ENCODE measurements at regions not wholly inside any gene's neighbourhood (a gene's known extent, or its start where the extent isn't known, plus 50 kb on each side); places are given as distances from the start of the nearest gene placed in this dataset.

- no peak for DNase-seq
- Histone ChIP-seq H3K4me1 (ENCODE audit: control insufficient read depth, low read depth, low read length) (no peaks in the 10 kb centered on the region), H4K5ac (ENCODE audit: low read length) (no peak overlapping the region), H3K4me2 (ENCODE audit: low read length) (no peak overlapping the region), H3K36me3 (ENCODE audit: control insufficient read depth, insufficient read depth, low read length) (no peaks in the 10 kb centered on the region), H2BK120ac (ENCODE audit: low read depth, low read length) (no peak overlapping the region), H3K4ac (ENCODE audit: low read depth, low read length) (no peak overlapping the region), H3K79me1 (ENCODE audit: low read length) (no peaks in the 10 kb centered on the region), H3K4me3 (ENCODE audit: low read length) (no peak overlapping the region), H3K9ac (ENCODE audit: low read length) (no peak overlapping the region), H3K27me3 (ENCODE audit: insufficient read depth, low read length, poor library complexity) (no peaks in the 10 kb centered on the region), H2BK15ac (replicated peaks; ENCODE audit: low read depth) (no peak overlapping the region), H3K79me2 (ENCODE audit: control insufficient read depth, insufficient read depth, low read length) (no peaks in the 10 kb centered on the region), H2BK5ac (ENCODE audit: low read length) (no peak overlapping the region), H3K23ac (ENCODE audit: low read length) (no peak overlapping the region), H4K8ac (ENCODE audit: low read depth, low read length) (no peak overlapping the region), H3K18ac (ENCODE audit: low read length) (no peak overlapping the region), H2AK5ac (ENCODE audit: low read length) (no peak overlapping the region), H3K56ac (ENCODE audit: low read length) (no peak overlapping the region), H3K27ac (ENCODE audit: low read depth, low read length) (no peak overlapping the region)
- WGBS (ENCODE audit: extremely low coverage, insufficient coverage, low lambda C conversion rate): no CpG with 5 or more reads among the region's 7 CpGs
These were observed 131.4 kb downstream of the CHIC2 start for GRCh38 chr4:53932796-53933610.

DNA sequence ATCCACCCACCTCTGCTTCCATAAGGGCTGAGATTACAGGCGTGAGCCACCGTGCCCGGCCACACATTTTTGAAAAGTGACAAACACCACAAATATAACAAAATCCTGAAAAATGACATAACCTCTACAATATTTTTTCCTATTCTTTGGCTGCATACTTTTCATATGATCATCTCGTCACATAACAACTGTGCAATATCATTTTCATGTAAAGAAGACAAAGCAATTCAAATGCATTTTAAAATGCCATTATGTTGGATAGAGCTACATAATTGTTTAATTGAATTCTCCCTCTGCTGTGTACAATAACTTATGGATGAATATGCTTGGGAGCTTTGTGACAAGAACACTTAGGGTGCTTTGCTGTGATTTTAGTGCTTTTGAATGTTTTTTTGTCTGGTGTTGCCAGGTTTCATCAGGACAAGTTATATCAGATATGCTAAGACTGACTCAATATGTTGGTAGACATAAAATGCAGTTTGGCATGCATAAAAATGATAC is 132.9 kb downstream of the CHIC2 start:
- Histone ChIP-seq H2BK120ac (ENCODE audit: low read depth, low read length) (no peak overlapping the region), H3K79me2 (ENCODE audit: control insufficient read depth, insufficient read depth, low read length) (no peaks in the 10 kb centered on the region), H3K9ac (ENCODE audit: low read length) (no peak overlapping the region), H3K4me3 (ENCODE audit: low read length) (no peak overlapping the region), H4K8ac (ENCODE audit: low read depth, low read length) (no peak overlapping the region), H3K36me3 (ENCODE audit: control insufficient read depth, insufficient read depth, low read length) (no peaks in the 10 kb centered on the region), H3K23ac (ENCODE audit: low read length) (no peak overlapping the region), H3K56ac (ENCODE audit: low read length) (no peak overlapping the region), H3K79me1 (ENCODE audit: low read length) (no peaks in the 10 kb centered on the region), H2AK5ac (ENCODE audit: low read length) (no peak overlapping the region), H3K4me2 (ENCODE audit: low read length) (no peak overlapping the region), H3K18ac (ENCODE audit: low read length) (no peak overlapping the region), H2BK15ac (replicated peaks; ENCODE audit: low read depth) (no peak overlapping the region), H2BK5ac (ENCODE audit: low read length) (no peak overlapping the region), H3K27me3 (ENCODE audit: insufficient read depth, low read length, poor library complexity) (no peaks in the 10 kb centered on the region), H4K5ac (ENCODE audit: low read length) (no peak overlapping the region), H3K27ac (ENCODE audit: low read depth, low read length) (no peak overlapping the region), H3K4ac (ENCODE audit: low read depth, low read length) (no peak overlapping the region), H3K4me1 (ENCODE audit: control insufficient read depth, low read depth, low read length) (no peaks in the 10 kb centered on the region)
- no CpG with 5 or more reads among the region's 4 CpGs for WGBS (ENCODE audit: extremely low coverage, insufficient coverage, low lambda C conversion rate)
- no peak for DNase-seq

DNA sequence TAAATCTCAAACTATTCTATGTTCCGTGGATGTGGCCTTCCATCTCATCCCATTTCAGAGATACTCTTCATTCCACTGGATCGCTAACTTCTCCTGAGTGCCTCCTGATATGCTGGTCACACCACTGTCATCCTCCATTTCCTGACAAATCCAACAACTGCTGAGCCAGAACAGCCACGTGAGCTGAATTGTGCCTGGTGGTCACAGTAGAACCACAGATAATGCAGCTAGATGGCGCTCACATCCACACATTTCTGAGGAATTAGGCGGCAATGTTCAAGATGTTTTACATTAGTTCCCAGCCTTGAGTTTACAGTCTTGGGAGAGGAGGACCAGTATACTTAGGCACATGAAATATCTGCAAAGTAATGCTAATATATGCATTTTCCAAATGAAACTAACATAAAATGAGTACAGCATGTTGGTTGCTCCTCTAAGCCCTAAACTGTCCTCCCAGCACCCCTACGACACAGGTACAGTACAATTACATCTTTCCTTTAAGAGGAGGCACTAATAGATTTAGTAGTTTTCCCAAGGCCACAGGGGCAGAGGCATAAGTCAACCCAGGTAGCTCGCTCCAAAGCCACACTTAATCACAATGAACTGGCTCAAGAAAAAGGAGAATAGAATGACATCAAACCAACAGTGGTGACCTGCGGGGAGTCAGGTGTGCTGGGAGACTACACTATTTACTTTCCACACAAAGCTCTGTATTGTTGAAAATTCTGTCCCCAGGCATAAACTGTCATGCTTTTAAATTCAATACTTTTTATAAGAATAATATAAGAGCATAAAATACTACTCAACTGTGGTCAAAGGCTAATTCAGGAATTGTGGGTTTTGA is 134.2 kb downstream of the CHIC2 start:
- Histone ChIP-seq H3K23ac (ENCODE audit: low read length) (no peak overlapping the region), H3K36me3 (ENCODE audit: control insufficient read depth, insufficient read depth, low read length) (no peaks in the 10 kb centered on the region), H4K8ac (ENCODE audit: low read depth, low read length) (no peak overlapping the region), H2BK15ac (replicated peaks; ENCODE audit: low read depth) (no peak overlapping the region), H2BK120ac (ENCODE audit: low read depth, low read length) (no peak overlapping the region), H2BK5ac (ENCODE audit: low read length) (no peak overlapping the region), H3K4me2 (ENCODE audit: low read length) (no peak overlapping the region), H2AK5ac (ENCODE audit: low read length) (no peak overlapping the region), H3K4ac (ENCODE audit: low read depth, low read length) (no peak overlapping the region), H3K79me2 (ENCODE audit: control insufficient read depth, insufficient read depth, low read length) (no peaks in the 10 kb centered on the region), H3K4me1 (ENCODE audit: control insufficient read depth, low read depth, low read length) (no peaks in the 10 kb centered on the region), H3K27me3 (ENCODE audit: insufficient read depth, low read length, poor library complexity) (no peaks in the 10 kb centered on the region), H3K56ac (ENCODE audit: low read length) (peak overlapping the region; percentile 47), H3K18ac (ENCODE audit: low read length) (no peak overlapping the region), H3K79me1 (ENCODE audit: low read length) (no peaks in the 10 kb centered on the region), H3K27ac (ENCODE audit: low read depth, low read length) (no peak overlapping the region), H3K4me3 (ENCODE audit: low read length) (no peak overlapping the region), H3K9ac (ENCODE audit: low read length) (no peak overlapping the region), H4K5ac (ENCODE audit: low read length) (no peak overlapping the region)
- DNase-seq: peak; percentile 94
- no CpG with 5 or more reads among the region's 8 CpGs for WGBS (ENCODE audit: extremely low coverage, insufficient coverage, low lambda C conversion rate)

DNA sequence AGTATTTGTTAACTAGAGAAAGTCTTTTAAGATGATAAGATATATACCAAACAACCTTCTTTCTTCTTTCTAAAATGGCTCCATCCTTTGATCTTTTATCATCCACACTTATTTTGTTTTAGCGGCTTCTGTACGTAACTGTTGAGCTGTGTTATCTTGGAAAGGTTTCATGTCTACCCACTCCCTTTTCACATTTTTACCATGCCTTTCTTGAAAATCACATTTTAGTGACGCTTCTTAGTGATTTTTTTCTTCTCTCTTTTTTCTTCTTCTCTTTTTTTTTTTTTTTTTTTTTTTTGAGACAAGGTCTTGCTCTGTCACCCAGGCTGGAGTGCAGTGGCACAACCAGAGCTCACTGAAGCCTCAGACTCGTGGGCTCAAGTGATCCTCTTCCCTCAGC is 135.1 kb downstream of the CHIC2 start:
- no peak overlapping the region for H4K5ac ChIP-seq (ENCODE audit: low read length)
- no peaks in the 10 kb centered on the region for H3K27me3 ChIP-seq (ENCODE audit: insufficient read depth, low read length, poor library complexity)
- H3K4ac ChIP-seq (ENCODE audit: low read depth, low read length): no peak overlapping the region
- no peak overlapping the region for H3K18ac ChIP-seq (ENCODE audit: low read length)
- no peak overlapping the region for H3K9ac ChIP-seq (ENCODE audit: low read length)
- no peaks in the 10 kb centered on the region for H3K36me3 ChIP-seq (ENCODE audit: control insufficient read depth, insufficient read depth, low read length)
- H2BK5ac ChIP-seq (ENCODE audit: low read length): no peak overlapping the region
- no peak overlapping the region for H2BK15ac ChIP-seq (replicated peaks; ENCODE audit: low read depth)
- WGBS (ENCODE audit: extremely low coverage, insufficient coverage, low lambda C conversion rate): no CpG with 5 or more reads among the region's 4 CpGs
- H3K4me2 ChIP-seq (ENCODE audit: low read length): no peak overlapping the region
- no peak overlapping the region for H2AK5ac ChIP-seq (ENCODE audit: low read length)
- no peak for DNase-seq
- H2BK120ac ChIP-seq (ENCODE audit: low read depth, low read length): no peak overlapping the region
- no peak overlapping the region for H3K27ac ChIP-seq (ENCODE audit: low read depth, low read length)
- no peak overlapping the region for H3K56ac ChIP-seq (ENCODE audit: low read length)
- H3K4me1 ChIP-seq (ENCODE audit: control insufficient read depth, low read depth, low read length): no peaks in the 10 kb centered on the region
- H3K23ac ChIP-seq (ENCODE audit: low read length): no peak overlapping the region
- no peak overlapping the region for H4K8ac ChIP-seq (ENCODE audit: low read depth, low read length)
- H3K79me1 ChIP-seq (ENCODE audit: low read length): no peaks in the 10 kb centered on the region
- H3K4me3 ChIP-seq (ENCODE audit: low read length): no peak overlapping the region
- no peaks in the 10 kb centered on the region for H3K79me2 ChIP-seq (ENCODE audit: control insufficient read depth, insufficient read depth, low read length)

DNA sequence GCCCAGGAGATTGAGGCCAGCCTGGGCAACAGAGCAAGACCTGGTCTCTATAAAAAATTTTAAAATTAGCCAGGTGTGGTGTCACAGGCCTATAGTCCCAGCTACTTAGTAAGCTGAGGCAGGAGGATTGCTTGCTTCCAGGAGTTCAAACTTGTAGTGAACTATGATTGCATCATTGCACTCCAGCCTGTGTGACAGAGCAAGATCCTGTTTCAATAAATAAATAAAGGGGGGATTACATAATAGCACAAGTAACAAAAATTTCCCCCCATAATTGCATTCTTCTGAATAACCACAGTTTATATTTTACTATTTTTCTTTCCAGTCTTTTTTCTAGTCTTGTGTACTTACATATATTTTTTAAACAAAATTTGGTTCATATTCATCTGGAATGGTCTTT is 135.6 kb downstream of the CHIC2 start:
- Histone ChIP-seq H3K27me3 (ENCODE audit: insufficient read depth, low read length, poor library complexity) (no peaks in the 10 kb centered on the region), H4K8ac (ENCODE audit: low read depth, low read length) (no peak overlapping the region), H3K18ac (ENCODE audit: low read length) (no peak overlapping the region), H3K9ac (ENCODE audit: low read length) (no peak overlapping the region), H2BK120ac (ENCODE audit: low read depth, low read length) (no peak overlapping the region), H4K5ac (ENCODE audit: low read length) (no peak overlapping the region), H3K36me3 (ENCODE audit: control insufficient read depth, insufficient read depth, low read length) (no peaks in the 10 kb centered on the region), H3K4me1 (ENCODE audit: control insufficient read depth, low read depth, low read length) (no peaks in the 10 kb centered on the region), H3K4ac (ENCODE audit: low read depth, low read length) (no peak overlapping the region), H3K27ac (ENCODE audit: low read depth, low read length) (no peak overlapping the region), H3K4me2 (ENCODE audit: low read length) (no peak overlapping the region), H2BK5ac (ENCODE audit: low read length) (no peak overlapping the region), H3K23ac (ENCODE audit: low read length) (no peak overlapping the region), H2AK5ac (ENCODE audit: low read length) (no peak overlapping the region), H3K79me2 (ENCODE audit: control insufficient read depth, insufficient read depth, low read length) (no peaks in the 10 kb centered on the region), H3K56ac (ENCODE audit: low read length) (no peak overlapping the region), H3K4me3 (ENCODE audit: low read length) (no peak overlapping the region), H3K79me1 (ENCODE audit: low read length) (no peaks in the 10 kb centered on the region), H2BK15ac (replicated peaks; ENCODE audit: low read depth) (no peak overlapping the region)
- no peak for DNase-seq
